K562 (cell line): ENCODE measurements at regions not wholly inside any gene's neighbourhood (a gene's known extent, or its start where the extent isn't known, plus 50 kb on each side); places are given as distances from the start of the nearest gene placed in this dataset.

Experiments
- AFF1 ChIP-seq, 2 experiments: fragments of 450-650 bp; IDR thresholded peaks; 2 replicates each; pipeline ENCODE4 v1.6.1; 2018; ENCODE audit warnings: mild to moderate bottlenecking in 2 of 2, low read depth in 1 of 2; ENCODE audit not compliant: partially characterized antibody in 2 of 2
- BHLHE40 ChIP-seq: IDR thresholded peaks from 2 replicates; pipeline ENCODE4 v1.6.1; 2011; ENCODE audit warnings: low read length, improper control_type of control experiment
- BRF1 ChIP-seq: IDR thresholded peaks from 3 replicates; pipeline ENCODE4 v1.6.1; 2011; ENCODE audit warnings: borderline replicate concordance, mild to moderate bottlenecking; ENCODE audit not compliant: insufficient read length; ENCODE audit errors: extremely low read depth
- GATAD2A ChIP-seq: fragments of 450-650 bp; IDR thresholded peaks from 2 replicates; pipeline ENCODE4 v1.6.1; 2017
- MAZ ChIP-seq, 2 experiments: fragments of 450-650 bp in 1 of 2; sonication (generic) in 1 of 2; formaldehyde crosslinking; IDR thresholded peaks in 1 of 2; conservative IDR thresholded peaks in 1 of 2; 2 replicates each; pipeline versions ENCODE4 v1.4.0 to v1.5.0; 2020; ENCODE audit warnings: mild to moderate bottlenecking in 1 of 2, missing genetic modification reagents in 1 of 2
- MEF2D ChIP-seq: conservative IDR thresholded peaks from 2 replicates; pipeline ENCODE4 v1.6.1; 2016; ENCODE audit warnings: low read depth, missing genetic modification characterization, missing compliant biosample characterization
- POLR2AphosphoS2 ChIP-seq: IDR thresholded peaks from 2 replicates; pipeline ENCODE4 v1.6.1; 2012; ENCODE audit warnings: low read length, improper control_type of control experiment
- SMAD2 ChIP-seq: fragments of 150-350 bp; IDR thresholded peaks from 2 replicates; pipeline ENCODE4 v1.6.1; 2014; ENCODE audit warnings: low read depth, mild to moderate bottlenecking, low read length
- SMAD4 ChIP-seq: fragments of 250-450 bp; sonication (Bioruptor Pico); conservative IDR thresholded peaks from 2 replicates; pipeline ENCODE4 v1.8.0; 2021; ENCODE audit warnings: inconsistent platforms, mild to moderate bottlenecking, moderate library complexity
- UBTF ChIP-seq, 2 experiments: IDR thresholded peaks; 2 replicates each; pipeline ENCODE4 v1.6.1; 2012; ENCODE audit warnings: improper control_type of control experiment in 2 of 2, low read depth in 2 of 2, low read length in 2 of 2, borderline replicate concordance in 1 of 2
- ZFP36 ChIP-seq: fragments of 150-350 bp; IDR thresholded peaks from 2 replicates; pipeline ENCODE4 v1.6.1; 2018; ENCODE audit warnings: low read length, low read depth; ENCODE audit not compliant: partially characterized antibody
- ZNF212 ChIP-seq: fragments of 450-650 bp; formaldehyde crosslinking; IDR thresholded peaks from 2 replicates; pipeline ENCODE4 v1.4.0; 2020; ENCODE audit warnings: mild to moderate bottlenecking
- ZNF239 ChIP-seq: fragments of 250-450 bp; sonication (Bioruptor Pico); IDR thresholded peaks from 2 replicates; pipeline ENCODE4 v1.4.0; 2020; ENCODE audit warnings: mild to moderate bottlenecking
- ZNF445 ChIP-seq: fragments of 250-450 bp; sonication (Bioruptor Pico); IDR thresholded peaks from 2 replicates; pipeline ENCODE4 v1.4.0; 2020; ENCODE audit warnings: low read depth, mild to moderate bottlenecking, moderate library complexity
- ZNF561 ChIP-seq: fragments of 450-650 bp; formaldehyde crosslinking; conservative IDR thresholded peaks from 2 replicates; pipeline ENCODE4 v1.4.0; 2020; ENCODE audit warnings: mild to moderate bottlenecking, moderate library complexity
- ZNF644 ChIP-seq: fragments of 200-800 bp; sonication (Bioruptor generic); IDR thresholded peaks from 2 replicates; pipeline ENCODE4 v1.6.1; 2016; ENCODE audit warnings: low read depth, missing genetic modification characterization, missing compliant biosample characterization
- ZNF717 ChIP-seq: fragments of 250-450 bp; sonication (Bioruptor Pico); IDR thresholded peaks from 2 replicates; pipeline ENCODE4 v1.5.0; 2021
- TF ChIP-seq, protein P1 (sequence below): fragments of 450-650 bp; IDR thresholded peaks from 2 replicates; pipeline ENCODE4 v1.6.1; 2016
- TF ChIP-seq, protein P2 (sequence below): fragments of 200-800 bp; sonication (Bioruptor generic); IDR thresholded peaks from 2 replicates; pipeline ENCODE4 v1.6.1; 2017; ENCODE audit warnings: missing genetic modification characterization, missing compliant biosample characterization

DNA sequence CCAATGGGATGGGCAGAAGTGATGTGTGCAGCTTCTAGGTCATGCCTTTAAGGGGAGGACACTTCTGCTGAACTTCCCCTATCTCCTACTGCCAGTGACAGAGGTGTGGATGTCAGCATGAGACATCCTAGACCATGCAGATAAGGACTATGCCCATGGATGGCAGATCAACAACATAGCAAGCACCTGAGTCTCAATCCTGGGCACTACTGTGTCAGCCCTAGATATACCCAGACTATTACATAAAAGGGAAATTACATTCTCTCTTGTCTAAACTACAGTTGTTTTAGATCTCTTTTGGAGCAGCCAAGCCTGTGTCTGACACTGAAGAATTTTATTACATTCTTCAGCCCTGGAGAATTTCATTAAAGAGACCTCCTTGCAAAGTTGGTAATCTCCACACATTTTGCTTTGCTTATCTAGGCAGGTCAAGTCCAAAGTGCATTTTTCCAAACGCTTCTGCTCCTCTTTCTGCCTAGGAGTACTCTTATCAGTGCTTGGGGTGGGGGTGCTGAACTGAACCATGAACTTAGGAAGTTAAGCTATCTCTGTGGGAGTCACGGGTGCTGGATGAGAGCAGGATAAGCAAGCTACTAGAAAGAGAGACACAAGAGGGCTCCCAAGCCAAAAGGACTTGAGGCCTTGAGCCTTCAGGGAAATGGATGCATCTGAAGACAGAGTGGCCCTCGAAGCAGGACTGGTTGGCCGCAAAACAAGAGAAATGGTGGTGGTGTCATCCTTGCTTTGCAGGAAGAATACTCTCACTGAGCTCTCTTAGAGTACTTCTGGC is 95.2 kb upstream of the SPRED2 start (continued):
- TF ChIP-seq MAZ (CRISPR knock-in tag; conservative IDR thresholded peaks at IDR 0.05 in 1 of 2, IDR thresholded peaks at IDR 0.05 in 1 of 2) (peak; percentile 49 to 62; a peak in 2 of 4 replicates), AFF1 (IDR thresholded peaks at IDR 0.05; ENCODE audit: low read depth in 1 of 2, partially characterized antibody in 2 of 2) (peak in 1 of 2 experiments; percentile 47), MEF2D (tag) (0 out of 2 replicates have a peak, but pooled peaks have one; percentile 36), ZNF561 (CRISPR knock-in tag) (no peak), SMAD2 (no peak), POLR2AphosphoS2 (no peak), UBTF (IDR thresholded peaks at IDR 0.05; ENCODE audit: borderline replicate concordance in 1 of 2, low read depth in 2 of 2, low read length in 2 of 2) (no peak), BRF1 (no peak), BHLHE40 (peak; percentile 90), ZNF717 (CRISPR knock-in tag) (no peak), ZNF239 (no peak), ZNF644 (tag) (0 out of 2 replicates have a peak, but pooled peaks have one; percentile 52), ZNF212 (no peak), ZNF445 (CRISPR knock-in tag) (no peak), SMAD4 (0 out of 2 replicates have a peak, but pooled peaks have one; percentile 39), GATAD2A (peak; percentile 83), ZFP36 (peak; percentile 22)
- TF ChIP-seq, protein P1, sequence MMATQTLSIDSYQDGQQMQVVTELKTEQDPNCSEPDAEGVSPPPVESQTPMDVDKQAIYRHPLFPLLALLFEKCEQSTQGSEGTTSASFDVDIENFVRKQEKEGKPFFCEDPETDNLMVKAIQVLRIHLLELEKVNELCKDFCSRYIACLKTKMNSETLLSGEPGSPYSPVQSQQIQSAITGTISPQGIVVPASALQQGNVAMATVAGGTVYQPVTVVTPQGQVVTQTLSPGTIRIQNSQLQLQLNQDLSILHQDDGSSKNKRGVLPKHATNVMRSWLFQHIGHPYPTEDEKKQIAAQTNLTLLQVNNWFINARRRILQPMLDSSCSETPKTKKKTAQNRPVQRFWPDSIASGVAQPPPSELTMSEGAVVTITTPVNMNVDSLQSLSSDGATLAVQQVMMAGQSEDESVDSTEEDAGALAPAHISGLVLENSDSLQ = peak; percentile 55
- TF ChIP-seq, protein P2, sequence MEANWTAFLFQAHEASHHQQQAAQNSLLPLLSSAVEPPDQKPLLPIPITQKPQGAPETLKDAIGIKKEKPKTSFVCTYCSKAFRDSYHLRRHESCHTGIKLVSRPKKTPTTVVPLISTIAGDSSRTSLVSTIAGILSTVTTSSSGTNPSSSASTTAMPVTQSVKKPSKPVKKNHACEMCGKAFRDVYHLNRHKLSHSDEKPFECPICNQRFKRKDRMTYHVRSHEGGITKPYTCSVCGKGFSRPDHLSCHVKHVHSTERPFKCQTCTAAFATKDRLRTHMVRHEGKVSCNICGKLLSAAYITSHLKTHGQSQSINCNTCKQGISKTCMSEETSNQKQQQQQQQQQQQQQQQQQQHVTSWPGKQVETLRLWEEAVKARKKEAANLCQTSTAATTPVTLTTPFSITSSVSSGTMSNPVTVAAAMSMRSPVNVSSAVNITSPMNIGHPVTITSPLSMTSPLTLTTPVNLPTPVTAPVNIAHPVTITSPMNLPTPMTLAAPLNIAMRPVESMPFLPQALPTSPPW = peak; percentile 69
